HG03469 (cell line): ENCODE measurements at regions not wholly inside any gene's neighbourhood (a gene's known extent, or its start where the extent isn't known, plus 50 kb on each side); places are given as distances from the start of the nearest gene placed in this dataset.

ENCODE experiments used
- ATAC-seq: cut with Tn5 transposase; IDR thresholded peaks from one replicate; pipeline ENCODE4 v1.9.1; 2021; ENCODE audit warnings: mild to moderate bottlenecking, moderate library complexity, moderate number of reproducible peaks; ENCODE audit not compliant: unreplicated experiment

DNA sequence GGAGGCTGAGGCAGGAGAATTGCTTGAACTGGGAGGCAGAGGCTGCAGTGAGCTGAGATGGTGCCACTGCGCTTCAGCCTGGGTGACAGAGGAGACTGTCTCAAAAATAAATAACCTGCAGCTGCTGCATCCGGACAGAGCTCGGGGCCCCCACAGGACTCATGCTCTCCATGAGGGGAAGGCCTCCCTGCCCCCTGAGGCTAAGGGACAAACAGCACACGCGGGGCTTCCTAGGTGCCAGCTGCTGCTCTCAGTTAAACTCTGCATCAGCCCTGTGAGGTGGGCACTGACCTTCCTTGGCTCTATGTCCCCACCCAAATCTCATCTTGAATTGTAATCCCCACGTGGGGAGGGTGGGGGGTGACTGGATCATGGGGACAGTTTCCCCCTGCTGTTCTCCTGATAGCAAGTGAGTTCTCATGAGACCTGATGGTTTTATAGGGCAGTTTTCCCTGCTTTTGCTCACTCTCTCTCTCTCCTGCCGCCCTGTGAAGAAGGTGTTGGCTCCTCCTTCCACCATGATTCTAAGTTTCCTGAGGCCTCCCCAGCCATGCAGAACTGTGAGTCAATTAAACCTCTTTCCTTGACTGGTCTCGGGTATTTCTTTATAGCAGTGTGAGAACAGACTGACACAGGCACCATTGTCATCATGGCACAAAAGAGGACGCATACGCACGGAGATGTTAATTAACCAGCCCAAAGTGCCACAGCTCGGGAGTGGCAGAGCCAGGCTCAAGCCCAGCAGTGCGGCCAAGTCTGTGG lies 49.9 kb upstream of the TAF1B start:
- no peak for ATAC-seq
